ENCODE measurements at regions not wholly inside any gene's neighbourhood (a gene's known extent, or its start where the extent isn't known, plus 50 kb on each side); places are given as distances from the start of the nearest gene placed in this dataset.

GRCh38 chr13:91024157-91024792 is 323.2 kb upstream of the MIR17HG start:
- POLR2A ChIA-PET: no interaction called here
- no TSS peak for BruUV-seq (replicated peaks)

More at GRCh38 chr13:91024157-91024792, 323.2 kb upstream of the MIR17HG start:
- no peaks in the 10 kb centered on the region for H3K27me3 ChIP-seq (ENCODE audit: insufficient read depth, low read length)
- H3K4me3 ChIP-seq (replicated peaks in 1 of 2; ENCODE audit: low read depth in 1 of 2, low read length in 2 of 2): no peak overlapping the region
- H4K20me1 ChIP-seq (ENCODE audit: insufficient read depth): no peaks in the 10 kb centered on the region
- no peaks in the 10 kb centered on the region for H3K4me1 ChIP-seq (ENCODE audit: control insufficient read depth in 1 of 2, insufficient read depth in 2 of 2, low read length in 2 of 2)
- ATAC-seq: no peak
- no peaks in the 10 kb centered on the region for H3K9me2 ChIP-seq (ENCODE audit: insufficient read depth)
- DNase-seq (ENCODE audit: low read depth, low spot score): no peak
- H3K36me3 ChIP-seq (ENCODE audit: control insufficient read depth in 1 of 2, insufficient read depth in 2 of 2, low read length in 2 of 2): no peaks in the 10 kb centered on the region
- no peak overlapping the region for H3K4me2 ChIP-seq (ENCODE audit: low read length)
- no peaks in the 10 kb centered on the region for H3K79me2 ChIP-seq (ENCODE audit: insufficient read depth, low read length)
- H3K9me3 ChIP-seq (ENCODE audit: control insufficient read depth in 1 of 2, insufficient read depth in 1 of 2, low read depth in 1 of 2, low read length in 2 of 2): no peaks in the 10 kb centered on the region
- RAD21 ChIA-PET (ENCODE audit: low non-redundant PET in 1 of 2, low total read pairs in 2 of 2, uncharacterized antibody in 2 of 2, unreplicated experiment in 2 of 2): no interaction called here
- intact Hi-C loops (cut with micrococcal nuclease): no loop called here
- H3K27ac ChIP-seq (ENCODE audit: low read depth, low read length): no peak overlapping the region
- CTCF ChIA-PET: no interaction called here
- TF ChIP-seq SIN3A (IDR thresholded peaks at IDR 0.05; ENCODE audit: low read depth): no peak
- no peak for TF ChIP-seq POLR2AphosphoS5 (IDR thresholded peaks at IDR 0.05; ENCODE audit: low read depth, low read length)
- no peak for TF ChIP-seq YY1 (IDR thresholded peaks at IDR 0.05; ENCODE audit: extremely low read depth, insufficient replicate concordance, low read depth, low read length)
- no peak for TF ChIP-seq FOSL1 (IDR thresholded peaks at IDR 0.05; ENCODE audit: low read depth)
- TF ChIP-seq POLR2A (IDR thresholded peaks at IDR 0.05; ENCODE audit: borderline replicate concordance, extremely low read depth, insufficient read depth, insufficient read length): no peak
- TF ChIP-seq ATF3 (IDR thresholded peaks at IDR 0.05): no peak
- TF ChIP-seq EGR1 (IDR thresholded peaks at IDR 0.05; ENCODE audit: low read depth): no peak
- TF ChIP-seq REST (IDR thresholded peaks at IDR 0.05; ENCODE audit: low read depth): no peak
- H2AFZ ChIP-seq (ENCODE audit: low read depth, low read length, poor library complexity, severe bottlenecking): no peak overlapping the region
- no peak overlapping the region for H3K9ac ChIP-seq (ENCODE audit: low read length)

All from HCT116 (cell line).